Stimulated activated CD8-positive, alpha-beta memory T cell treated with anti-CD3 and anti-CD28 coated beads, Interleukin-7, amount 100 ng/mL, for 24 hours (primary cell): ENCODE measurements at regions not wholly inside any gene's neighbourhood (a gene's known extent, or its start where the extent isn't known, plus 50 kb on each side); places are given as distances from the start of the nearest gene placed in this dataset.

Source experiments
- DNase-seq: peaks from one replicate; pipeline ENCODE4 v3.0.0-alpha.2; 2020; ENCODE audit warnings: low read depth

DNA sequence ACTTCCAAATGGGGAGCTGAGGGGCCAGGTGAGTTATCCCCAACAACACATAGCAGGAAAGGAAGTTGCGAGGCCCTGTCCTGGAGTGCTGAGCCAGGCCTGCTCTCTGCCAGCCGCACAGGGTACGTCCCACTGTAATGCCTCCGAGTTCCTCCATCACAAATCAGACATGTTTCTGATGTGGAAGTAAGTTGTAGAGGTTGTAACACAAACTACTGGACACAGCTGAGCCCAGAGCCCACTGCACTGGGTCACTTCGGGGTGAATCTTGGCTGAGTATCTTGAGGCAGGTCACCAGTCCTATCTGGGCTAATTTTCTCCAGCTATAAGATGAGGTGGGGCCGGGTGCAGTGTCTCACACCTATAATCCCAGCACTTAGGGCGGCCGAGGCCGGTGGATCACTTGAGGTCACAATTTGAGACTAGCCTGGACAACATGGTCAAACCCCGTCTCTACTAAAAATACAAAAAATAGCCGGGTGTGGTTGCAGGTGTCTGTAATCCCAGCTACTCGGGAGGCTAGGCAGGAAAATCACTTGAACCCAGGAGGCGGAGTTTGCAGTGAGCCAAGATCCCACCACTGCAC, 100.8 kb upstream of the CDH5 start:
- DNase-seq: no peak

DNA sequence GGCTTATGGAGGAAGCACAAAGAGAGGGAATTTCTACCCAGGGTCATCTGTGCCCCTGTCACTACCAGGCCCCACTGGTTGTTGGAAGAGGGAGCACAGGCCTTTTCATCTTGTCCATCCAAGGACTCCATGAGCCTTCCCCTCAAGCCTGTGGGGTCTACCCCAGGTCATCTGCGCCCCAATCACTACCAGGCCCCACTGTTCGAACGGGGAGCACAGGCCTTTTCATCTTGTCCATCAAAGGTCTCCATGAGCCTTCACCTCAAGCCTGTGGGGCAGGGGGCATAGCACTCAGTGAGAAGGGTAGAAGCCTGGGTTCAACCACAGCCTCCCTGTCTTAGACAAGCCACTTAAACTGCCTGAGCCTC, 101.5 kb upstream of the CDH5 start:
- DNase-seq: no peak

DNA sequence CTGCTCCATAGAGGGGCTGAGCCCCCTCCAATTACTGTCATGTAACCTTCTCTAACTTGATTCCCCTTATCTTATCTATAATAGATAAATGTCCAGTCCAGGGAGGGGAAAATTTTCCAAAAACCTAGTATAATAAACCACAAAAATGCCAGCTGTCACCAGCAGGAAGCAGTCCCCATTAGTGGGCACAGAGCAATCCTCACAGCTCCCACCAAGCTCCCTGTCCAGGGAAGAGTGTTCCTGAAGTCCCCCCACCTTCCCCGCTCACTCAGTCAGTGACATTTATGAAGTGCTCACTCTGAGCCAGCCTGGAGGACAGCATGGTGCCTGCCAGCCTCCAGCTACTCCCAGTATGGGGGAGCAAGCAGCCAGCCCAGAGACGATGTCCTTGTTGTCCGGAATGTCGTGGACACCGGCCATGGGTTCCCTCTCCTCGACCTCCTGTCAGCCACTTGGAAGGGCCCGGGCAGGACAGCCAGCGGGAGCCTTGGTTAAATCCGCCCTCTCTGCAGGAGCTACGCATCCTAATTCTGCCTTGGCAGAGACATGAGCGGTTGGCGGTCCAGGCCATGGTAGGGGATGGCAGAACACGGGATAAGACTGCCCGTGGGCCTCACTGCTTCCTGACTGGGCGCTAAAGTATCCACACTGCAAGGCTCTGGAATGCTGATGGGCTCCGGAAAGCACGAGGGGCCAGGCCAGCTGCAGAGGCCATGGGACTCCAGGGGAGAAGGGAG, 102.0 kb upstream of the CDH5 start:
- DNase-seq: no peak

DNA sequence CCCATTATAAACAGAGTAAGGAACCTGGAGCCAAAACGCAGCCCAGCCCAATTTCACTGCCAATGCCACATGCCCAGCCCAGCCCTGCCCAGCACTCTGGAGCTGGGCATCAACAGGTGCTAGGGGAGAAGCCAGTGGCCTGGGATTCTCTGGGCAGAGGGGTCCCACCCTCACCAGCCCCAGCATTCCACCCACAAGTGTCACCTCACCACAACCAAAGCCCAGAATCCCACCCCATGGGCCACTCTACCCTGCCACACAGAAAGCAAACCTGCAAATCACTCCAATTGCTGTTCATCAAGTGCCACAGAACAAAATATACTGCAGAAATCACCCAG, 102.5 kb upstream of the CDH5 start:
- DNase-seq: no peak

DNA sequence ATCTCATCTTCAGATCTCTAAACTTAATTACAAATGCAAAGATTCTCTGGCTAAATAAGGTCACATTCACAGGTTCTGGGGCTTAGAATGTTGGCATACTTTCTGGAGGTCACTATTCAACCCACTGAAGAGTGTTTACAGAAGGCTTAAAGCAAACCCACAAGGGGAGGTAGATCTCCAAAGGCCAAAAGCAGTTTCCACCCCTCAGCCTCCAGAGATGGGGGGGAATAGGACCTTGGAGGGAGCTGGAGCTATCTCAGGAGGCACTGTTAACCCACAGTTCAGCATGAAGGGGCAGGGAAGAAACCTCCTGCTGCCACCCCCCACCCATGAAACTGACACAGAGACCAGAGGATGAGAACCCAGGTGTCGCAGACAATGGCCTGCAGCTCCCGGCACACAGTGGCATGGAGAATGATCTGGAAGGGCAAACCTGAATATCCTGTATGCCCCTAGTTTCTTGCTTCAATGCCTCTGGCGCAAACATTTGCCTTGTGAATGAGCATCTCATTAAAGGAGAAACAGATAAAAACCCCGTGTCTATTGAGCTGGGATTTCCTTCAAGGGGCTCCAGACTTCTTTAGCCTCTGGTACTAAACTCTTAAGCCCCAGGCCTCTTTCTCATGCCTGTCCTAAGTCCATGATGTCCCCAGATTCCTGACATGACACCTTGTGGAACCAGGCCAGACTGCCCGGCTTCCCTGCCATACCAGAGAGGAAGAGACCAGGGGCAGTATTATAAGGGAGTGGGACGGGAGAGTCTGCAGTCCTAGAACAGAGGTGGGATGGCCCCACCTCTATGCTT, 103.1 kb upstream of the CDH5 start:
- DNase-seq: no peak

GRCh38 chr16:66262253-66263167, 104.0 kb upstream of the CDH5 start:
- no peak for DNase-seq

- DNase-seq: no peak
Observed at GRCh38 chr16:66261826-66262225, 104.7 kb upstream of the CDH5 start.

DNA sequence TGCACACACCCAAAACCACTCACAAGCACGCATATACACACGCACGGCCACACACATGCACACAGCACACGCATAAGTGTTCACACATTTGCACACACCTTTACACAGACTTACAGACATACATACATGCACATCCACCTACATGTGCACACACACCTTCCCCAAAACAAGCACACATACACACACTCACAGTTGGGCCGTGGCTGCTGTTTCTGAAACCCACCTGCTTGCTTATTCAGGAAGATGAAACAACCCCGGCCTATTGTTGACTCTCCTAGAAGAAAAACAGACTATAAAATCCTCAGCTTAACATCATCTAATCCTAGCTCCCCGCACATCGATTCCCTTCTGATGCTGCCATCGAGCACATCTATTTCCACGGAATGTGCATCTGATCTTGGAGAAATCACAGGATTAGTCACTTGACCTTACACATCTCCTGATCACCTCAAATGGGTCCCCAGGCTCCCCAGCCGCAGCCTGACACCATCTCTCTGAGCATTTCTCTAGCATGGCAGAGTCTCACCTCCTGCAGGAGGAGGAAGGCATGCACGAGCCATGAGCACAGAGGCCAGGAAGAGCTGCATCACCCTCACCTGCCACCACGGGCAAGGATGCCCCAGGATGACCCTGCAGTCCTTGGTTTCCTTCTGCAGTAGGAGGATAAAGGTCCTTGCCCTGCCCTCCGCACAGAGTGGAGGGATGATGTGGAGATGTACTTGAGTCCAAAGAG, 105.8 kb upstream of the CDH5 start:
- DNase-seq: no peak

DNA sequence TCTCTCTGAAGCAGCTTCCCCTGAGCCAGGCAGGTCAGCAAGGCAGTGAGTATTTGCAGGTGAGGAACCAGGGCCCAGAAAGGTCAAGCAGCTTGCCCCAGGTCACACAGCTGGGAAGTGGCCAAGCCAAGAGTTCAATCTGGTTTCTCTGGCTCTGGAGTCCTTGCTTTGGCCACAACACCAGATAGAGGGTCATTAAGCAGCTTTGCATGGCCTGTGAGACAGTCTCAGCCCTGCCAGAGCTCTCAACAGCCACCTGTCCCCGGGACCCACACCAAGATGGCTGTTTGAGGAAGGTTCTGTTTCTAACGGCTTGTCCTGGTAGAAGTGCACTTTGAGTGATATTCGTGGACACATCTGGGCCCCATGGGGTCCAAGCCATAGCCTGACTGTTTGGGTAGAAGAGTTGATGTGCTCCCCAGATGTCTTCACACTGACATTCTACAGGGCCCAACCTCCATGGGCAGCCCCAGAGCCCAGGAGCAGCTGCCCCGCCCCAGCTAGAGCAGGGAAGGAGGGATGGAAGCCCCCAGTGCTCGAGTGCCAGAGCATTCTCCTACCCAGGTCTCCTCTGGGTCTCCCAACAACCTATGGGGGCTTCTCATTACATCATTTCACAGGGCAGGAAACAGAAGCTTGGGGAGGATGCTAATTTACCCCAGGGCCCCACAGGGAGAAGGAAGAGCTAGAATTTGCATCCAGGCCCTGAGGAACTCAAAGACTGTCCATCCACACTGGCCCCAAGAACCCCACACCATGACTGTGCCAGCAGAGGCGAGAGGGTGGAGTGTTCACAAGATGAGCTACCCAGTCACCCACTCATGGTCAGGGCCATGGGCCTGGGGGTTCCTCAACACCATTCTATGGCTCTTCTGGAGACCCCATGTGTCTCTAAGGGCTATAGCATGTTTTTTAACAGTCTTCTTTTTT, 107.3 kb upstream of the CDH5 start:
- DNase-seq: no peak

DNA sequence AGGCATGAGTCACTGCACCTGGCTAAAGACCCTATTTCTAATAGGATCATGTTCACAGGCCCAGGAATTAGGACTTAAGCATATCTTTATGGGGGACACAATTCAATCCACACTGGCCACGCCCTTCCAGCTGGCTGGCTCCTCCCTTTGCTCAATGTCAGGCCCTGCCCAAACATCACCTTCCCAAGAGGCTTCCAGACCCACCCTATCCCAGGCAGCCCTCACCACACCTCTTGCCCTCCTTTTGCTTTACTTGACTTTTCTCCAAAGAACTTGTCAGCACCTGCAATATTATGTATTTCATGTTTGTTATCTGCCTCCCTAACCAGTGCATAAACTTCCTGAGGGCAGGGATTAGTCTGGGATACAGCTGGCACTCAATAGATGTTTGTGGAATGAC, 109.6 kb upstream of the CDH5 start:
- DNase-seq: no peak

GRCh38 chr16:66255647-66256046, 110.8 kb upstream of the CDH5 start:
- no peak for DNase-seq

DNA sequence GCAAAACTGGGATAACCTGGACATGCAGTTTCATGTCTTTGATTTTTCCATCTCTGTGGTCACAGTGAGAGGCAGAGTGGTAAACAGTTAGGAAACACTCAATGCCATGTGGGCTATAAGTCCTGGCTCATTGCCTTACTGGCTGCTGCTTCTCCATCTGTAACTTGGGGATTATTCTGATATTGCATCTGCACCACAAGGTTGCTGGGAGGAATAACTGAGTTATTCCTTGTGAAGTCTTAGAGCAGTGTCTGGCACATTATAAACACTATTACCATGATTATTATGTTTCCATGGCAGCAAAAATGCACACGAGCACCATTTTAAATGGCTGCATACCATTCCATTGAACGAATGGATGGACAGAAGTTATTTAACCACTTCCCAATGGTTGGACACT, 111.7 kb upstream of the CDH5 start:
- DNase-seq: no peak

GRCh38 chr16:66254106-66254505, 112.4 kb upstream of the CDH5 start:
- no peak for DNase-seq

GRCh38 chr16:66251476-66252160, 114.9 kb upstream of the CDH5 start:
- no peak for DNase-seq

- DNase-seq: no peak
Observed at GRCh38 chr16:66250686-66251431, 115.6 kb upstream of the CDH5 start.

DNA sequence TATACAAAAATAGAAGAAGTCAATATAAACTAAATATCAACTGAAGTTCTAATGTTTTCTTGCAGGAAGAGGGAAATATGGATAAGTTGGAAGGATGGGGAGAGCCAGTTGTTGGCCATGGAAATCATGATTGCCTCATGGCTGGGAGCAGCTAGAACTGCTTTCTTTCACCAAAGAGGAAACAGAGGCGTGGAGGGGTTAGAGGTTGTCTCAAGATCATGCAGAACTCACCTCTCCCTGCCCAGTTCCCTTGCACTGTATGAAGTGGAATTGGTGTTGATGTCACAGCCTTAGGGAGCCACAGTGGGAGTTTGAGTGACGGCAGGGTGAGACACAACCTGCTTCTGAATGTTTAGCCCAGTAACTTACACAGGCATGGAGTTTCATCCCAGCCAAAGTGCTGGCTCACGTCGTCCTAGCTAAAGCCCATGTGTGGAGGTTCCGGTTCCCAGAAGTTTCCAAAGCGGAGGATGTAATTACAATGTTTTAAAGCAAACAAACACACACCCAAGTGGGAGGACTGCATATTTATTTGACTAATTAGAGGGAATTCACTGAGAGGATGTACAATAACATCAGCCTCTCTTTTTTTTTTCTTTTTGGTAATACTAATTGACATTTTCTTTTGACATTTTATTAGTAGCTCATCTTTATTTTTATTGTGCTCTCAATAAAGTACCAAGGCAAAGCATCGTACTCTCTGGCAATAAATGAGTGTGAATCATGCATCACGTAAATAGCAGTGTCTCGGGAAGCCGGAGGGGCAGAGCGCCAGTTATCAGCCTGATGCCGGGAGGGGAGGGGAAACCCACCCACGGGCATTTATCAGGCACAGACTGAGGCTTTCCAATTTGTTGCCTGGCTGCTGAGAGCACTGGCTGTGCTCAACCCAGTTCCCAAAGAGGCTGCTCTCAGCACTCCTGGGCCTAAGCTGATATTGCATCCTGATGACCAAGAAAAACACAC, 118.7 kb upstream of the CDH5 start:
- no peak for DNase-seq

GRCh38 chr16:66245868-66246267, 120.6 kb upstream of the CDH5 start:
- DNase-seq: no peak

DNA sequence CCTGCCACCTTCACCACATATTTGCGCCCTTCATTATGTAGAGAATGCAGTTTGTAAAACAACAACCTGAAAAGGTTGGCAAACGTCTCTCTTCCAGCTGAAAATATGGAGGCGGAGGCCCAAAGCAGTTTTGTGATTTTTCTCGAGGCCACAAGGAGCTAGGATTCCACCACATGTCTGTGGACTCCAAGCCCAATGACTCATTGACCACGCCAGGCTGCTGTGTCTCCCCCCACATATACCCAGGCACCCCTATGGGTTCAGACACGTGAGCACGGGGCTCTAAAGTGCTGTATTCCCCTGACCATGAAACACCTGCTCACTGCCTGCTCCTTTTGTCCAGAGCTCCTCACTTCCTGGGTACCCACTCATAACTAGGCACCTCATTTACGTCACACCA, 121.4 kb upstream of the CDH5 start:
- no peak for DNase-seq
